NCI-H1930 (cell line): ENCODE measurements at regions not wholly inside any gene's neighbourhood (a gene's known extent, or its start where the extent isn't known, plus 50 kb on each side); places are given as distances from the start of the nearest gene placed in this dataset.
A peak's percentile ranks its signal among the peaks of the same experiment; 100 is the strongest.

Source experiments
- DNase-seq, 2 experiments: peaks; one replicate each; lab custom pipeline; 2025; lab: John Stamatoyannopoulos, UW

GRCh38 chr10:111131168-111131799 lies 54.5 kb downstream of the ADRA2A start:
- DNase-seq = no peak

- peak in 1 of 2 experiments; percentile 3 for DNase-seq
Measured at GRCh38 chr10:111137007-111137406, 60.2 kb downstream of the ADRA2A start.

DNA sequence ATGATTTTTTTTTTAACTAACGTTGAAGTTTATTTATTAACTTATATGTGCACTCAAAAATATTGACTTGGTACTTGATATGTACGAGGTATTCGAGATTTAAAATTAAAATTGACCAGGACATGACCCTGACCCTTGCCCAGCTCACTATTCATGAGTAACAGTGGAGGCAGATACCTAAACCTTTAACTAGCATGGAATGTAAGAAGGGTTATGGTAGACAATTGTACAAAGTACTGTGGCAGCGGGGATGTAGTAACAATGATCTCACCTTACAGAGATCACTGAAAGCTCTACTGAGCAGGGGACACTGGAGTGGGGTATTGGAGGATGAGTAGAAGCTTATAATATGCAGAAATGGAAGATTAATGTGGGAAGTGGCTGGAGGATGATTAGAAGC lies 60.8 kb downstream of the ADRA2A start:
- no peak for DNase-seq

GRCh38 chr10:111138544-111138943 lies 61.7 kb downstream of the ADRA2A start:
- no peak for DNase-seq

DNA sequence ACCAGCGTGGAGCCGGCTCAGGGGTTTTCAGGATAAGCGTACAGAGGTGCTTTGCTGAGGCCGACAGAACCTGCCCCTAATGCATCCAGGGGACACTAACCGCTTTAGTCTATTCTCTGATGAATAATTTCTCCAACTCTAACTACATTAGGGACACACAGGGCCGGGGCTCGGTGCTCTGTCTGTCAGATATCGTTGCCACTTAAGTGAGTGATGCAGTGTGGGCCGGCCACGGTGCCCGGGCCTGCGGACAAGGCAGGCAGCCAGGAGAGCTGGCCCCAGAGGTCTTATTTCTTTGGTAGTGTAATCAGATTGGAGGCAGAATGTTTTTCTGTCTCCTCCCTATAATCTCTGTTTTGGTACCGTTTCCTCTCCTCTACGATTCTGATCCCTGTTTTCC lies 62.7 kb downstream of the ADRA2A start:
- DNase-seq = no peak

DNA sequence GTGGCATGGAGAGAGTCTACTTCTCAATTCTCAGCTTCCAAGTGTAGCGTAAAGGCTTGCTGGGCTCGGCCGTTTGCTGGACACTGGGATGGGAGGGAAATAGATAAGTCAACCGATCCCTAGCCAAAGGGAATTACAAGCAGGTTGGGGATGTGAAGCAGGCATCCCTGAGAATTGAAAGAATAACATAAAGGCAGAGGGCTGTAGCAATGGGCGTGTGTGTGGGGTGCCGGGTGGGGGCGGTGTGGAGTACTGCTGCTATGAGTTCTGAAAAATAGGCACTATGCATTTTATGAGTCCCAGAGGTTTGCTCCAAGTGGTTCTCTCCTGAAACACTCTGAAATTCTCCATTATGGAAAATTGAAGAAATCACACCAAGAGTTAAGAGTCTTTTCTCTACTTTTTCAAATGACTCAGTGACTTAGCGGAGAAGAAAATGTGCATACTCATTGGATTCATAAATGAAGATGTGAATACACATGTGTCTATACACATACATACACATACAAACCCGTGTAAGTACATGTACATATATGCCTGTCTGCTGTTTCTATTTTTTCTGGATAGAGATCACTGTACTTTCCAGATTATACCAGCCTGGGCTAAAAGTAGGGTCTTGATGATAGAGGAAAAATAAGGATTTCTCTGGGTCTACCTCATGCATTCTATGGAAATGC lies 65.4 kb downstream of the ADRA2A start:
- DNase-seq = no peak

GRCh38 chr10:111146025-111146640 lies 69.3 kb downstream of the ADRA2A start:
- no peak for DNase-seq

DNA sequence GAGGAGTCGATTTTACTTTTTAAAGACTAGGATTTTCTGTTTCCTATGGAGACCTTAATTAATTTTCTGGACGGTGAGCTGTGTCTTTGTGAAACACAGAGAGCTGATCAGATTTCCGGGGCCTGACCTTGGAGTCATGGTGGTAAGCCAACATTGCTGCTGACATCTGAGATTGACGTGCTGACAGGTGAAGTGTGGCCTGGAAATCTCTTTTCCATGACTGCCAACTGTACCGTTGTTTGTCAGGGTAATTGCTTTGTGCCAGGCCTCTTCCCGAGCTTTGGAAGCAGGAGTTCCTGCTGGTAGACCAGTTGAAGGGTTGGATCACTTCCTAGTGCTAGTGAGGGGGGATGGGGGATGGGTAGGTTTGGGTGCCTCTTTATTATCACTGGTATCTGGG lies 71.2 kb downstream of the ADRA2A start:
- DNase-seq = no peak

GRCh38 chr10:111148440-111148839 lies 71.6 kb downstream of the ADRA2A start:
- no peak for DNase-seq

- no peak for DNase-seq
Measured at GRCh38 chr10:111150691-111151090, 73.9 kb downstream of the ADRA2A start.

- no peak for DNase-seq
Measured at GRCh38 chr10:111151595-111152307, 74.9 kb downstream of the ADRA2A start.

DNA sequence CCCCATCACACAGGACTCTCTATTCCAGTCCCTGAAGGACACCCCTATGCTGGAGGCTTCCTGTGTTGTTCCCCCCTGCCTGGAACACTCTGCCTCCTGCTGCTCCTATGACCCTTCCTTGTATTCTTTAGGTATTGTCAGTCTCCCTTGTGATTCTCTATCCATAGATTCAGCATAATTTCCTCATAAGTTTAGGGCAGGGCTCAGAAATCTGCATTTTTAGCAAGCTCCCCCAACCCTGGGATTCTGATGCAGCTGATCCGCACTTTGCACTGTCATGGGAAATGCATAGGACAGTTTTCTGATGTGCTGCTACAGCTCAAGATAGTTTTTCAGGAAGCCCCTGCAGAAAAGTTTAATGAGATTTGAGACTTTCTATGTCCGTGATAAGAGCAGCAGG lies 79.9 kb downstream of the ADRA2A start:
- no peak for DNase-seq

GRCh38 chr10:111158595-111158994 lies 81.8 kb downstream of the ADRA2A start:
- DNase-seq = no peak

DNA sequence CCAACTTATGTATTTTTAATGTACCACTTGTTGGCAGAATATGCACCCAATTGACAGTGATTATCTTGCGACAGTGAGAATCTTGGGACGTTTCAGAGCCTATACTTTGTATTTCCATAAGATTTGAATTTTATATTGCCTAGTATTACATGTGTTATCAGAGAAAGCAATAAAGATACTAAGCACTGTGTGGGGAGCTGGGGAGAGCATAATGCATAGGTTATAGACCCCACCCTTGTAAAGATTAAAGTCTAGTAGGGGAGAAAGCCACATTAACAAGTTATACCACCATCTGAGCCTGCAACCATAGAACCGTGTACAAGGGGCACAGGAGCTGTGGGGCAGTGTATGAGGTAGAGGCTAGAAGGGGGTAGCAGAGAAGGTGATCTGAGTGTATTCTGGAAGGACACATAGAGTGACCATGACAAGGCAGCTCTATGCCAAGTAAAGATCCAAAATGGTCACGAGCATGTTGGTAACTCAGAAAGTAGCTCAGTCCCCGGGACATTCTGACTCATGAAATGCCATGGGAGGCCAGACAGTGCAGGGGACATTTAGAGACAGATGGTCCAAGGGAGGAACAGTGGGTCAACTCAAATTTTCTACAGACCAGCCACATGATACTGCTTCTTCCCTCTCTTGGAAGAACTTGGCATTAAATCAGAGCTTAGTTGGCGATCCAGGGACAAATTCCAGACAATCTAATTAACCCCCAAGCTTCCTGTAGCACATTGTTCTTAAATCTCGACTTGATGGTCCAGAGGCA lies 84.5 kb downstream of the ADRA2A start:
- no peak for DNase-seq

DNA sequence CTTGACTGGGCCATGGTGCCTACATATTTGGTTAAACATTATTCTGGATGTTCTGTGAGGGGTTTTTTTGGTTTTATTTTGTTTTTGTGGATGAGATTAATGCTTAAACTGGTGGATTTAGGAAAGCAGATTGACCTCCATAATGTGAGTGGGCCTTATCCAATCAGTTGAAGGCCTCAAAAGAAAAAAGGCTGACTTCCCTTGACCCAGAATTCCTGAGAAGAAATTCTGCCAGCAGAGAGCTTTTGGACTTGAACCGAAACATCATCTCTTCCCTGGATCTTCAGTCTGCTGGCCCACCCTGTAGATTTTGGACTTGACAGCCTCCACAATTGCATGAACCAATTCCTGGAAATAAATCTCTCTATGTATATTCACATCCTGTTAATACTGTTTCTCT lies 94.4 kb downstream of the ADRA2A start:
- no peak for DNase-seq

GRCh38 chr10:111175787-111176186 lies 99.0 kb downstream of the ADRA2A start:
- DNase-seq = no peak

- no peak for DNase-seq
Measured at GRCh38 chr10:111177379-111177778, 100.5 kb downstream of the ADRA2A start.

DNA sequence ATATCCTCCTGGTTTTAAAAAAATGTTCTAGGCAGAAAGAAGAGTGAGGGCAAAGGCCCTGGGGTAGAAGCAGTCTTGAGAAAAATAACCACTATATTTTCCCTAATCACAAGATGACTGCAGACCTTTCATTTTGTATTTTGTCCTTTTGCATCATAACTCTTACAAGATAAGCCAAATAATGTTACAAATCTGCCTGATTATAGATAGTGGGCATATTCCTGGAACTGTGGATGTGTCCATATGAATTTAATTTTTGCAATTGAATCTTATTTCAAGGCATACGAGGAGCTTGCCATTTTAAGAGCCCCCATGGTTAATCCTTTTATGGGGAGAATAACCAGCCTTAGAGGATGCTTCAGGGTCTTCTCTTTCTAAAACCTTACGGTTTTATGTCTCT lies 102.7 kb downstream of the ADRA2A start:
- no peak for DNase-seq

GRCh38 chr10:111186358-111186757 lies 109.5 kb downstream of the ADRA2A start:
- no peak for DNase-seq

GRCh38 chr10:111187096-111187495 lies 110.3 kb downstream of the ADRA2A start:
- no peak for DNase-seq

GRCh38 chr10:111199587-111199986 lies 122.8 kb downstream of the ADRA2A start:
- DNase-seq = no peak
